ENCODE measurements at regions not wholly inside any gene's neighbourhood (a gene's known extent, or its start where the extent isn't known, plus 50 kb on each side); places are given as distances from the start of the nearest gene placed in this dataset.

DNA sequence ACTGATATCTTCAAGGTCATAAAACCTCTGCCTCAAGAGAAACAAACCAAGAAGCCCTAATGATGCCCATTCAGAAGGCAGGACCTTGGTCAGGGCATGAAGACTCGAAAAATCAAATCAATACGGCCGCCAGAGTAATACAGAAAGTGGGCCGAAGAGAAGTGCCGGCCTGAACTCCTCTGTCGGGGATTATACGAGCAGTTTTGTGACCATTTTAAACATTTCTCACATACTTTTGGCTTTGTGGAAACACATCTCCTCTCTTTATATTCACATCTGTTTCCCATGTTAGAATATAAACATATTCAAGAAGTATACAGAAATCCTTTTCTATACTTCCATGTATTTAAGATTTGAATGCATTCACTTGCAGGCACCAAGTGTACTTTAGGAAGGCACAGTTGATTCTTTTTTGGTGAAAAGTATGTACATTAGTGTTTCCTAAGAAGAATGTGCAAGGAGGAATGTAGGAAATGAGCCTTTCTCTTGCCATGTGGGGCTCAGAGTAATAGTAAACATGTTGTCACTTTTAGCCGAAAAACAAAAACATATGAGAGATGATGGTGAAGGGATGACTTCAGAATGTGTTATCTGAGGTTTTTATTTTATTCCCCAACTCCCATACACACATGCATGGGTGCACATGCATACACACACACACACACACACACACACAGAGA is 707.9 kb upstream of the ID2 start:
- CTCF ChIA-PET, result no interaction called here
- POLR2A ChIA-PET, result no interaction called here
- H3K4me3 ChIP-seq, result no peak overlapping the region
- ATAC-seq, result no peak
- H3K4me2 ChIP-seq, result no peak overlapping the region
- TF ChIP-seq NPAS2 (CRISPR knock-in tag; IDR thresholded peaks at IDR 0.05; ENCODE audit: borderline replicate concordance) (no peak), MAFK (IDR thresholded peaks at IDR 0.05; ENCODE audit: partially characterized antibody) (no peak), FOSB (CRISPR knock-in tag; IDR thresholded peaks at IDR 0.05) (no peak), CBX2 (IDR thresholded peaks at IDR 0.05; ENCODE audit: borderline replicate concordance, low read depth) (no peak), MYC (IDR thresholded peaks at IDR 0.05; ENCODE audit: borderline replicate concordance, low read length) (no peak), EP300 (IDR thresholded peaks at IDR 0.05) (no peak), ZC3H11A (IDR thresholded peaks at IDR 0.05) (no peak), FOXS1 (CRISPR knock-in tag; IDR thresholded peaks at IDR 0.05) (no peak), POLR2AphosphoS2 (conservative IDR thresholded peaks at IDR 0.05; ENCODE audit: low read length) (no peak)
- TF ChIP-seq, protein P1, sequence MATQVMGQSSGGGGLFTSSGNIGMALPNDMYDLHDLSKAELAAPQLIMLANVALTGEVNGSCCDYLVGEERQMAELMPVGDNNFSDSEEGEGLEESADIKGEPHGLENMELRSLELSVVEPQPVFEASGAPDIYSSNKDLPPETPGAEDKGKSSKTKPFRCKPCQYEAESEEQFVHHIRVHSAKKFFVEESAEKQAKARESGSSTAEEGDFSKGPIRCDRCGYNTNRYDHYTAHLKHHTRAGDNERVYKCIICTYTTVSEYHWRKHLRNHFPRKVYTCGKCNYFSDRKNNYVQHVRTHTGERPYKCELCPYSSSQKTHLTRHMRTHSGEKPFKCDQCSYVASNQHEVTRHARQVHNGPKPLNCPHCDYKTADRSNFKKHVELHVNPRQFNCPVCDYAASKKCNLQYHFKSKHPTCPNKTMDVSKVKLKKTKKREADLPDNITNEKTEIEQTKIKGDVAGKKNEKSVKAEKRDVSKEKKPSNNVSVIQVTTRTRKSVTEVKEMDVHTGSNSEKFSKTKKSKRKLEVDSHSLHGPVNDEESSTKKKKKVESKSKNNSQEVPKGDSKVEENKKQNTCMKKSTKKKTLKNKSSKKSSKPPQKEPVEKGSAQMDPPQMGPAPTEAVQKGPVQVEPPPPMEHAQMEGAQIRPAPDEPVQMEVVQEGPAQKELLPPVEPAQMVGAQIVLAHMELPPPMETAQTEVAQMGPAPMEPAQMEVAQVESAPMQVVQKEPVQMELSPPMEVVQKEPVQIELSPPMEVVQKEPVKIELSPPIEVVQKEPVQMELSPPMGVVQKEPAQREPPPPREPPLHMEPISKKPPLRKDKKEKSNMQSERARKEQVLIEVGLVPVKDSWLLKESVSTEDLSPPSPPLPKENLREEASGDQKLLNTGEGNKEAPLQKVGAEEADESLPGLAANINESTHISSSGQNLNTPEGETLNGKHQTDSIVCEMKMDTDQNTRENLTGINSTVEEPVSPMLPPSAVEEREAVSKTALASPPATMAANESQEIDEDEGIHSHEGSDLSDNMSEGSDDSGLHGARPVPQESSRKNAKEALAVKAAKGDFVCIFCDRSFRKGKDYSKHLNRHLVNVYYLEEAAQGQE (IDR thresholded peaks at IDR 0.05), result no peak
- TF ChIP-seq, protein P2, sequence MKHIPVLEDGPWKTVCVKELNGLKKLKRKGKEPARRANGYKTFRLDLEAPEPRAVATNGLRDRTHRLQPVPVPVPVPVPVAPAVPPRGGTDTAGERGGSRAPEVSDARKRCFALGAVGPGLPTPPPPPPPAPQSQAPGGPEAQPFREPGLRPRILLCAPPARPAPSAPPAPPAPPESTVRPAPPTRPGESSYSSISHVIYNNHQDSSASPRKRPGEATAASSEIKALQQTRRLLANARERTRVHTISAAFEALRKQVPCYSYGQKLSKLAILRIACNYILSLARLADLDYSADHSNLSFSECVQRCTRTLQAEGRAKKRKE (CRISPR knock-in tag; IDR thresholded peaks at IDR 0.05; ENCODE audit: low read depth), result no peak
- no peak for DNase-seq (ENCODE audit: low read depth in 1 of 2, low spot score in 1 of 2)
- H3K27ac ChIP-seq, result no peak overlapping the region
- no peaks in the 10 kb centered on the region for H3K9me3 ChIP-seq
- WGBS (ENCODE audit: missing lambda C conversion rate), result 54% methylated on average over 8 of the region's 8 CpGs
- no peak for FAIRE-seq
- no peaks in the 10 kb centered on the region for H3K4me1 ChIP-seq

GRCh38 chr2:7974936-7975335 is 706.9 kb upstream of the ID2 start:
- TF ChIP-seq SREBF2 (IDR thresholded peaks at IDR 0.05), result no peak
- TF ChIP-seq, protein P2 (CRISPR knock-in tag; IDR thresholded peaks at IDR 0.05; ENCODE audit: low read depth), result no peak
- TF ChIP-seq FOSL2 (IDR thresholded peaks at IDR 0.05), result no peak
- no peak for TF ChIP-seq FOSL2 (CRISPR knock-in tag; IDR thresholded peaks at IDR 0.05)
- TF ChIP-seq MAZ (IDR thresholded peaks at IDR 0.05; ENCODE audit: borderline replicate concordance, low read depth, low read length), result no peak
- no peak for TF ChIP-seq SMC3 (IDR thresholded peaks at IDR 0.05)
- TF ChIP-seq CHD4 (IDR thresholded peaks at IDR 0.05; ENCODE audit: borderline replicate concordance), result no peak
- TF ChIP-seq RNF2 (IDR thresholded peaks at IDR 0.05; ENCODE audit: borderline replicate concordance, low read depth), result no peak
- TF ChIP-seq POLR2AphosphoS2 (conservative IDR thresholded peaks at IDR 0.05; ENCODE audit: low read length), result no peak
- no peak for TF ChIP-seq NFE2L2 (conservative IDR thresholded peaks at IDR 0.05; ENCODE audit: low read length)
- TF ChIP-seq HDAC2 (IDR thresholded peaks at IDR 0.05), result no peak
- TF ChIP-seq BHLHE40 (IDR thresholded peaks at IDR 0.05; ENCODE audit: low read depth, low read length), result no peak
- Histone ChIP-seq H3K4me3 (no peak overlapping the region), H3K4me2 (no peak overlapping the region), H3K4me1 (no peaks in the 10 kb centered on the region), H3K9me3 (no peaks in the 10 kb centered on the region), H3K27ac (no peak overlapping the region)
- DNase-seq (ENCODE audit: low read depth in 1 of 2, low spot score in 1 of 2) (no peak), ATAC-seq (no peak), FAIRE-seq (no peak)
- CTCF ChIA-PET, result interaction anchor here (1.2 kb wide), 1 partner anchor 9 kb away, joined by 3 read pairs; no protein-coding TSS in a partner anchor
- 57% methylated on average over 5 of the region's 5 CpGs for WGBS (ENCODE audit: missing lambda C conversion rate)
- POLR2A ChIA-PET, result no interaction called here
